ENCODE measurements at regions not wholly inside any gene's neighbourhood (a gene's known extent, or its start where the extent isn't known, plus 50 kb on each side); places are given as distances from the start of the nearest gene placed in this dataset.

GRCh38 chrX:40155589-40156469 is 58.1 kb upstream of the BCOR start:
- H3K79me2 ChIP-seq (ENCODE audit: control insufficient read depth, insufficient read depth, low read length) = no peaks in the 10 kb centered on the region
- TF ChIP-seq MAX (IDR thresholded peaks at IDR 0.05; ENCODE audit: insufficient read depth, insufficient read length) (no peak), CTCF (IDR thresholded peaks at IDR 0.05; ENCODE audit: extremely low read depth in 1 of 2, insufficient read depth in 1 of 2, low read depth in 1 of 2, low read length in 2 of 2) (no peak), MYC (IDR thresholded peaks at IDR 0.05; ENCODE audit: low read depth, low read length) (no peak), POLR2AphosphoS5 (IDR thresholded peaks at IDR 0.05; ENCODE audit: insufficient read depth, low read depth, low read length) (no peak), POLR2A (IDR thresholded peaks at IDR 0.05; ENCODE audit: low read depth, low read length) (no peak), GATA2 (IDR thresholded peaks at IDR 0.05; ENCODE audit: insufficient read depth, insufficient read length, low read depth, low read length) (no peak), JUN (IDR thresholded peaks at IDR 0.05; ENCODE audit: borderline replicate concordance, insufficient read depth, insufficient read length, low read depth) (no peak), EZH2 (IDR thresholded peaks at IDR 0.05; ENCODE audit: borderline replicate concordance, low read depth, low read length, severe bottlenecking) (no peak), FOS (IDR thresholded peaks at IDR 0.05; ENCODE audit: borderline replicate concordance, insufficient read depth, low read length) (no peak)
- peak overlapping the region in 1 of 3 experiments; percentile 38 for H3K4me3 ChIP-seq (replicated peaks in 1 of 3; ENCODE audit: insufficient read depth in 1 of 3, low read depth in 1 of 3, low read length in 3 of 3)

More at GRCh38 chrX:40155589-40156469, 58.1 kb upstream of the BCOR start:
- FAIRE-seq (no peak), DNase-seq (ENCODE audit: low read depth, low spot score) (no peak)
- no TSS peak for BruUV-seq (replicated peaks)
- peaks cover 20% of the 10 kb centered on the region for H3K4me1 ChIP-seq (ENCODE audit: control insufficient read depth, extremely low read depth, insufficient read depth, low read length)
- no peak overlapping the region for H3K27ac ChIP-seq (ENCODE audit: insufficient read depth, low read depth, low read length)
- no peaks in the 10 kb centered on the region for H3K27me3 ChIP-seq (ENCODE audit: control insufficient read depth in 2 of 2, insufficient read depth in 2 of 2, low read length in 2 of 2)
- ChIA-PET CTCF (interaction anchor here (2.4 kb wide), 1 partner anchor 12 kb away, joined by 10 read pairs; no protein-coding TSS in a partner anchor), POLR2A (no interaction called here)
- H3K4me2 ChIP-seq (ENCODE audit: insufficient read depth, low read length) = peak overlapping the region; percentile 58
- H3K9me3 ChIP-seq (replicated peaks; ENCODE audit: control insufficient read depth, insufficient read depth, low read length) = no peaks in the 10 kb centered on the region
- no peaks in the 10 kb centered on the region for H3K9me1 ChIP-seq (replicated peaks; ENCODE audit: control insufficient read depth, extremely low read depth, insufficient read depth, low read length)
- dilution Hi-C loops (cut with MboI; ENCODE audit: extremely low pct_ligation_motif_present, low sequenced_read_pairs) = no loop called here
- H3K9ac ChIP-seq (replicated peaks; ENCODE audit: extremely low read depth, insufficient read depth, low read length) = peak overlapping the region; percentile 42
- intact Hi-C loops (cut with micrococcal nuclease) = loop anchor here (1.0 to 5.0 kb wide), 3 partner anchors 19 to 424 kb away; no protein-coding TSS in a partner anchor
- no peaks in the 10 kb centered on the region for H4K20me1 ChIP-seq (replicated peaks; ENCODE audit: control insufficient read depth, extremely low read depth, insufficient read depth, low read length)
- H2AFZ ChIP-seq (ENCODE audit: low read depth, low read length) = peak overlapping the region; percentile 48
- no peaks in the 10 kb centered on the region for H3K36me3 ChIP-seq (ENCODE audit: control insufficient read depth in 2 of 2, extremely low read depth in 1 of 2, insufficient read depth in 2 of 2, low read length in 2 of 2)

All from endothelial cell of umbilical vein (primary cell).